Osteocyte (in vitro differentiated cells): ENCODE measurements at regions not wholly inside any gene's neighbourhood (a gene's known extent, or its start where the extent isn't known, plus 50 kb on each side); places are given as distances from the start of the nearest gene placed in this dataset.

Experiments used
- DNase-seq: peaks from one replicate; pipeline ENCODE4 v3.0.0; 2021; ENCODE audit warnings: mixed read lengths; ENCODE audit not compliant: unreplicated experiment; ENCODE audit errors: extremely low spot score
- H3K27ac Mint-ChIP-seq: one replicate; pipeline ENCODE4 v1.8.0; 2021; ENCODE audit warnings: mild to moderate bottlenecking, mixed read lengths; ENCODE audit not compliant: unreplicated experiment
- H3K27me3 Mint-ChIP-seq: one replicate; pipeline ENCODE4 v1.8.0; 2021; ENCODE audit warnings: mixed read lengths; ENCODE audit not compliant: unreplicated experiment
- H3K36me3 Mint-ChIP-seq: one replicate; pipeline ENCODE4 v1.8.0; 2021; ENCODE audit warnings: mixed read lengths; ENCODE audit not compliant: unreplicated experiment
- H3K4me1 Mint-ChIP-seq: one replicate; pipeline ENCODE4 v1.8.0; 2021; ENCODE audit warnings: mixed read lengths; ENCODE audit not compliant: unreplicated experiment
- H3K4me3 Mint-ChIP-seq: one replicate; pipeline ENCODE4 v1.8.0; 2021; ENCODE audit warnings: mild to moderate bottlenecking, moderate library complexity, mixed read lengths; ENCODE audit not compliant: unreplicated experiment
- H3K9me3 Mint-ChIP-seq: one replicate; pipeline ENCODE4 v1.8.0; 2021; ENCODE audit warnings: mixed read lengths; ENCODE audit not compliant: unreplicated experiment
- CTCF ChIP-seq: fragments of 200-600 bp; sonication (generic); IDR thresholded peaks from 2 replicates; pipeline ENCODE4 v1.5.0; 2021; ENCODE audit warnings: antibody characterized with exemption, mild to moderate bottlenecking, moderate library complexity

GRCh38 chr4:11603591-11604194, 175.0 kb upstream of the HS3ST1 start:
- TF ChIP-seq CTCF = no peak
- H3K4me1 Mint-ChIP-seq = no peaks in the 10 kb centered on the region
- H3K27ac Mint-ChIP-seq = no peak overlapping the region
- no peak for DNase-seq
- peaks cover 5% of the 10 kb centered on the region for H3K9me3 Mint-ChIP-seq
- no peak overlapping the region for H3K4me3 Mint-ChIP-seq
- no peaks in the 10 kb centered on the region for H3K36me3 Mint-ChIP-seq
- no peaks in the 10 kb centered on the region for H3K27me3 Mint-ChIP-seq

- H3K27me3 Mint-ChIP-seq = no peaks in the 10 kb centered on the region
- DNase-seq = no peak
- no peak overlapping the region for H3K27ac Mint-ChIP-seq
- H3K4me1 Mint-ChIP-seq = no peaks in the 10 kb centered on the region
- H3K9me3 Mint-ChIP-seq = peaks cover 5% of the 10 kb centered on the region
- H3K4me3 Mint-ChIP-seq = no peak overlapping the region
- no peak for TF ChIP-seq CTCF
- H3K36me3 Mint-ChIP-seq = no peaks in the 10 kb centered on the region
Measured at GRCh38 chr4:11602606-11603340, 174.1 kb upstream of the HS3ST1 start.

GRCh38 chr4:11599064-11599463, 170.4 kb upstream of the HS3ST1 start:
- Mint-ChIP-seq H3K27ac (no peak overlapping the region), H3K4me3 (no peak overlapping the region), H3K36me3 (no peaks in the 10 kb centered on the region), H3K4me1 (no peaks in the 10 kb centered on the region), H3K27me3 (no peaks in the 10 kb centered on the region), H3K9me3 (peaks cover 15% of the 10 kb centered on the region)
- no peak for DNase-seq
- TF ChIP-seq CTCF = no peak

GRCh38 chr4:11598591-11598990, 169.9 kb upstream of the HS3ST1 start:
- no peaks in the 10 kb centered on the region for H3K36me3 Mint-ChIP-seq
- DNase-seq = no peak
- H3K27ac Mint-ChIP-seq = no peak overlapping the region
- no peaks in the 10 kb centered on the region for H3K27me3 Mint-ChIP-seq
- H3K4me3 Mint-ChIP-seq = no peak overlapping the region
- no peaks in the 10 kb centered on the region for H3K4me1 Mint-ChIP-seq
- H3K9me3 Mint-ChIP-seq = peaks cover 15% of the 10 kb centered on the region
- no peak for TF ChIP-seq CTCF

- no peaks in the 10 kb centered on the region for H3K36me3 Mint-ChIP-seq
- H3K27me3 Mint-ChIP-seq = no peaks in the 10 kb centered on the region
- no peaks in the 10 kb centered on the region for H3K4me1 Mint-ChIP-seq
- H3K9me3 Mint-ChIP-seq = peaks cover 15% of the 10 kb centered on the region
- H3K4me3 Mint-ChIP-seq = no peak overlapping the region
- no peak overlapping the region for H3K27ac Mint-ChIP-seq
- no peak for DNase-seq
- TF ChIP-seq CTCF = no peak
Measured at GRCh38 chr4:11597506-11597905, 168.8 kb upstream of the HS3ST1 start.
